HUDEP-2 (cell line): ENCODE measurements at regions not wholly inside any gene's neighbourhood (a gene's known extent, or its start where the extent isn't known, plus 50 kb on each side); places are given as distances from the start of the nearest gene placed in this dataset.

Experiments
- DNase-seq, 76 experiments: peaks; one replicate each; lab custom pipeline; 2025; ENCODE audit not compliant: unreplicated experiment in 76 of 76; lab: John Stamatoyannopoulos, UW

DNA sequence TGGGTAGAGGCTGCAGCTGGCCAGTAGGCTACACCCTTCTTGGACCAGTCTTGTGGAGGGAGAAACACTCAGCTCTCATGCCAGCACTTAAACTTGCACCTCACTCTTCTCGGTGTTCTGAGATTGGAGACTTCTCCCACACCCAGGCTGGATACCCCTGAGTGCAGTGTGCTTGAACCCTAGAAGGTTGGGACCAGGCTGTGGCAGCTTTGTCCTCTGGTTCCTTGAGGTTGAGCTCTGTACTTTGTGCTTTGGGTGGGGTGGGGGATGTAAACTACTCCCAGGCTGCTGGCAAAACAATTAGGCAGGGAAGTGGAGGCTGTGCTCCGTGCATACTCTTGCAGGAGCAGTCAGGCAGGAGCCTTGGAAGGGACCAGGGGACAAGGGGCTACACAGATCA lies 143.6 kb upstream of the GNPDA2 start:
- DNase-seq, result no peak

DNA sequence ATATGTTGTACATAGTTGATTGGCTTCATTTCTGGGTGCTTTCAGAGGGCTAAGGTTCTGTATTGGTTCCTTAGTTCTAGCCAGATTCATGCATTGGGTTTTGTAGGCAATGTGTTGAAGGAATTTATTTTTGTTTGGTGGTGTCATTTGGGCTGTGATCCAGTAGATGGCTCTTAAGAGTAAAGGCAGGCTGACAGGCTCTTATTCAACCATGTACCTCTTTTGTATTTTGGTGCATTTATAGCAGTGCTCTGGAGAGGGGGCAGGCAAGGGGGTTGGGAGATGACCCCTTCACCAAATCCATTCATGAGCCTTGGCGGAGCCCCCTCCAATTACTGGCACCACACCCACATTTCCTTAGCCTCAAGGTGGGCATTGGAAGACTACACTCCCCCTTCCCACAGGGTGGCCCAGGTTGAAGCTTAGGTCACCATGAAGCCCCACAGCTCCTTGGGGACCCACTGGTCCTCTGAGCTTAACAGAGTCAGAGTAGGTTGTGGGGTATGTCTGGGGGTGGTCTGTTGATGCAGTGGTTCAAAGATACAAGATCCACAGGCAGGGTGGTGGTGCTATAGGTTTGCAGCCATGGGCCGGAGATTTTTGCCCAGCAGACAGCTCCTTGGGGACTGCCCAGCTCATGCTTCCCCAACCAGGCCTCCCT lies 143.0 kb upstream of the GNPDA2 start:
- DNase-seq, result no peak

GRCh38 chr4:44861756-44862155 lies 135.4 kb upstream of the GNPDA2 start:
- DNase-seq, result no peak

DNA sequence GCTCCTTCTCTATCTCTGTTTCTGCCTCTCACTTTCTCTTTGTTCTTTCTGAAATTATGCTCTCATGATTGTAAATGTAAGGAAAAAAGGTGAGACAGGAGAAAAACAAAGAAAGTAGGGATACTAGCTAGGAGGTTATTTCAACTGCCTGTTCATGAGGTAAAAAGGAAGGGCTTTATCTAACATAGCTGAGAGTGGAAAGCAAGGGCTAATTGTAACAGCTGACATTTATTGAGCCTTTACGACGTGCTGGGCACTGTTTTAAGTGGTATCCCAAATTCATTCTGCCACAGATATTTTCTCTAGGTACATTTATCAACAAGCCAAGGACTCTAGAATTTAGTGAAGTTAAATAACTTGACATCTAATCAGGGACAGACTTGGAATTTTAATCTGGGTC lies 133.1 kb upstream of the GNPDA2 start:
- no peak for DNase-seq

DNA sequence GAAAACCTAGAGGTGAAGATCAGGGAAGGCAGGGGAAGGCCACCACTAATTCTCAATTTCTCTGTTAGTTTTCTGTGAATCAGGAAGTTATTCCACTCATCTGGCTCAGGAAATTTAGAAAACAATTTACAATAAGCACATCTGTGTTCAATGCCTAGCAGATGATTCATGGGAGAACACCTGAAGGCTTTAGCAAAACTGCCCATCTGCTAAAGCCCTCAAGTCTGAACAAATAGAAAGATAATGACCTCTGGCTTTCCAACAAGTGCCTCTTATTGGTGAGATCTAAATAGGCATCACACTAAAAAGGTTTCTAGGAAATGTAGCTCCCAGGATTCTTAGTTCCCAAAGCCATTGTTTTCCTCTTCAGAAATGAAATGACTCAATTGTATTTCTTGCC lies 122.1 kb upstream of the GNPDA2 start:
- DNase-seq, result no peak

DNA sequence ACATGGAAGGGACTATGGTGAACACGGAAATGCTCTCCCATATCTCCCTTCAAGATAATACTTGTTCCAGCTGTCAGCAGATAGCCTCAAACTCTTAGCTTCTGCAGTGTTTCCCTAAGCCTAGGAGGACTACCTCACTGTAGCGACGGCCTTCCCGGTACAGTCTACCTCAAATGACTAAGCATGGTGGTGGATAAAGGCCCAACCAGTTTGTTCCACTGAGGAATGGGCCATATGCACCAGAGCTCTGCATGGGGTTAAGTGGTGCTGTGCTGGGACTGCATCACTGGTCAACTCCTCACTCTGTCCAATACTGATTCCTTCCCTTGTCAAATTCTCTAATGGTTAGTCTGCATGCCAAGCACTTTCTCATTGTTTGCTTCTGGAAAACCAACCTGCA lies 119.6 kb upstream of the GNPDA2 start:
- DNase-seq, result no peak

- DNase-seq, result no peak
Observed at GRCh38 chr4:44845309-44845708, 119.0 kb upstream of the GNPDA2 start.

DNA sequence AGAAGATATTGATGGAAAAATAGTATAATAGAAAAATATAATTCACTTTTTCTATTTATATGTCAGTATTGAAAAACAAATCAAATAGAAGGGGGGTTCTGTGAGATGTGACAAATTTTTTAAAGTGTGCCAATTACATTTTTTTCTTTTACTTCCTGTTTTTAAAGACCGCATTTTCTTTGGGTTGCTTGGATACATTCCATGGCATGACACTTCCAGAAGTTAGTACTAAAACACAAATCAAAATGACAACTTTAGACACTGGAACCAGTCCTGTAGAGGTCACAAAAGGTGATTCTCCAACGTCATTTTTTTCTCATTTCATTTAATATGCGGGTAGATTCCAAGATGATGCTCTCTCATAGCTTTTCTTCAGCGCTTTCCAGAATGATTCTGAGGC lies 116.2 kb upstream of the GNPDA2 start:
- DNase-seq, result no peak

- DNase-seq, result no peak
Observed at GRCh38 chr4:44817930-44818329, 91.6 kb upstream of the GNPDA2 start.

DNA sequence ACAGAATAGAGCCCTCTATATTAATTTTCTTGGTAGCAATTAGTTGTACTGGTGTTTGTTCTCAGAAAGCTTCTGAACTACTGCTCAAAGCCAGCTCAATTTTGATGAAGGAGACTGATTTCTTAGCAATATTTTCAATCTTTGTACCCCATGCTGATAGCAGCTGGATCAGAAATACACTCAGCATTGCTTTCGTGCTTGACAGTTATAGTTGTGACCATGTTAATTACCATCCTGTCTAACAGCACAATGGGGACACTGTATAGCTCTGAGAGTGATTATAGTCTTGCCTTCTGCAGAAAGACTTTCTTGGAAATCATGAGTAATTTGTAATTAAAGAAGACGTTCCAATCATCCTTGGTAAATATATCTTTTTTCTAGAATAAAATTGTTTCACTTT lies 79.7 kb upstream of the GNPDA2 start:
- DNase-seq, result no peak

DNA sequence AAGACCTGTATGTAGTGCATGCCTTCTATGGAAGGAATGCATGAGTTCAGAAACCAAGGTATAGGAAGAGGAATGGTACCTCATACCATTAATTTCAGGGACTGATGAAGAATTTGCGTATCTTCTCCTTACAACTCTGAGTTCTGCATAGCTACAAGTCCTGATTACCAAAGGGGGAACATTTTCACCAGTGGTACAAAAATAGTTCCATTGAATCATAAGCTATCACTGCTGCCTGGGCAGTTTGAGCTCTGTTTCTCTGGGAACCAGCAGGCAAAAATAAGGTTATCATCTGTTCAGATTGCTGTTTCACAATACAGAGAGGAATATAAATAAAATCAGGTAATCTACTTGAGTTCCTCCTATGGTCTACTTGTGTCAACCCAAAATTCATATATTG lies 77.9 kb upstream of the GNPDA2 start:
- no peak for DNase-seq

GRCh38 chr4:44801384-44801783 lies 75.0 kb upstream of the GNPDA2 start:
- DNase-seq, result no peak

GRCh38 chr4:44791831-44792230 lies 65.5 kb upstream of the GNPDA2 start:
- no peak for DNase-seq

DNA sequence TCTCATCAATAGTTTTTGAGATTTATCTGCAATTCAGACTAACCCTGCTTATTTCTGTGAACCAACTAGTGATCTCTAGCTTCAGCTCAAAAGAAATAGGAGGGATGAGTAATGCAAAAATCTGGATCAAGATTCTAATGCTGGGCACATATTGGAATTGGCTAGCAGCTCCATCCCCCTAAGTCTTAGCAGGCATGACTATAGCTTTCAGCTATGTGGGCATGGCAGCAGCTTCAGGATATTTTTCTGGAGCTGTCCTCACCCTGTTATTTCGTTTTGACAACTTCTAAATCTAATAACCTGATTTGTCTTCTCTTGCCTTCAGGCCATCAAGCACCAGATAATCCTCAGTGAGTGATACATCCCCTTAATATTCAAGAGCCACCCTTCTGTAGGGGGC lies 50.8 kb upstream of the GNPDA2 start:
- DNase-seq, result no peak
